NCI-H2227 (cell line): ENCODE measurements at regions not wholly inside any gene's neighbourhood (a gene's known extent, or its start where the extent isn't known, plus 50 kb on each side); places are given as distances from the start of the nearest gene placed in this dataset.
A peak's percentile ranks its signal among the peaks of the same experiment; 100 is the strongest.

Source experiments
- DNase-seq: peaks from one replicate; lab custom pipeline; 2025; ENCODE audit not compliant: unreplicated experiment; lab: John Stamatoyannopoulos, UW

DNA sequence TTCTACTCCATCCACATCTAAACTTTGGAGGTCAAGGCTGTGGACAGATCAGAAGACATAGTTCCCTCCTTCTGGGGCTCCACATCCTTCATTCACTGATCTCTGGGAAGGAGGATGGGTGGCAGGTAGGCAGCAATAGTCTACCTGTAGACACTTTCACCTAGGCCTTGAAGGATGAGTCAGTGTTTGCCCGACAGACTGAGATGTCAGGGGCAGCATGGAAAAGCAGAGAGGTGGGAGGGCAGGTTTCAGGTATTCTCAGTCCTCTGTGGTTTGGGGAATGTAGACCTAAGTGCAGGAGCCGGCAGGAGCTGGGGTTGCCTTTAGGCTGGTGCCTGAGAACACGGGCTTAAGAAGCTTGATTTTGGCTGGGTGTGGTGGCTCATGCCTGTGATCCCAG lies 171.9 kb upstream of the ZNF267 start:
- no peak for DNase-seq

DNA sequence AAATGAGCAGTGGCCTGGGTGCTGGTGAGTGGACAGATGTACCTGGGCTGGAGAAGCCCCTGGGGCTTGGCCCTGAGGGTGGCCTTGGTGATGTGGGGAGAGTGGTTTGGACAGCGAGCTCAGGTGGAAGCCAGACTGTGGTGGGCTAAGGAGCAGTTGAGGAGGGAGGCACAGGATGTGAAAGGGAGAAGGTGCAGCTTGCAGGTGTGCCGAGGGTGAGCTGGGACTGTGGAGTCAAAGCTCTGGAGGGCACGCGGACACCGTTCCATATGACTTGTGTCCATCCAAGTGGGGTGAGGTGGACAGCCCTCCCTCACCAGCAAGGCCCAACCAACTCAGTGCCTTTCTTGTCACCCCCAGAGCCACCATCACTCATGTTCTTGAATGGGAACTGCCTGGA lies 170.8 kb upstream of the ZNF267 start:
- no peak for DNase-seq

- no peak for DNase-seq
These were observed 170.0 kb upstream of the ZNF267 start for GRCh38 chr16:31703526-31704128.

- no peak for DNase-seq
These were observed 169.5 kb upstream of the ZNF267 start for GRCh38 chr16:31704138-31704537.

- DNase-seq, result no peak
These were observed 168.2 kb upstream of the ZNF267 start for GRCh38 chr16:31705371-31705770.

DNA sequence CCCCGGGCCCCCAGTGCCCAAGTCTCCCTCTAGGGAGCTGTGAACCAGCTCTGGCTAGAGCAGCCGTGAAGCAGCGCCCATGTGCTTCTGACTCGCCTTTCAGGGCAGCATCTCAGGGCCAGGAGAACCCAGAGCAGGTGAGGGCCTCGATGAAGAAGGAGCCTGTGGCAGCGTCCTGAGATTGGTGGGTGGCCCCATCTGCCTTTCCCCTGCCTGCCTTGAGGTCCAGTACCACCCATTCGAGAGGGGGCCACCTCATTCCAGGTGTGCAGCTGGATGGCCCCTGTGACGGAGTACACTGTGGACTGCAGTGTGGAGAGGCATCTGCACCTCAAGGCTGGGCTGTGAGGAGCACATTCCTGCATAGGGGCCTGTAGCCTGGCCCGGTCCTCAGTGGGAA lies 167.3 kb upstream of the ZNF267 start:
- DNase-seq, result no peak

- DNase-seq, result no peak
These were observed 166.7 kb upstream of the ZNF267 start for GRCh38 chr16:31706925-31707324.

DNA sequence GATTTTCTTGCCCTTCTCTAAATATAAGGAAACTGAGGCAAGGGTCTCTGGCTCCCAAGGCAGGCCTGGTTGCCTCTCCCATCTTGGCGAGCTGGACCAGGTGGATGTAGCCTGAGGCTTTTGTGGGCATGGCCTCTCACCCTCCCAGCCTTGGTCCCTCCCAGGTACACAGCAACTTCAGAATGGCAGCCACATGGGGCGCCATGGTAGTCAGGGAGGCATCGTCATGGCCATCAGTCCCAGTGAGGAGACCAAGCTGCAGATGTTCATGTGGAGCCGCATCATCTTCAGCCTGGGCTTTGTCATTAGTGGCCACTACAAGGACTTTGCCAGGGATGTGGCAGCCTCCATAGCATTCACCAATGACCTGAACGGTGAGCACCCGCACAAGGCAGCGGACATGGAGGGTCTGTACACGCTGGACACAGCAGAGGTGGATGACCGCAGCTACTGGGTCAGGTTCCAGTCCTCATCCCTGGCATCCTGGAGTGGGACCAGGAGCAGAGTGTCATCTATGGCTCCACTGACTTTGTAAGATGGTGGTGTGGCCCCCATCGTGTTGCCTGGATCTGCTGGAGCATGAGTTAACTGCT lies 165.8 kb upstream of the ZNF267 start:
- no peak for DNase-seq

DNA sequence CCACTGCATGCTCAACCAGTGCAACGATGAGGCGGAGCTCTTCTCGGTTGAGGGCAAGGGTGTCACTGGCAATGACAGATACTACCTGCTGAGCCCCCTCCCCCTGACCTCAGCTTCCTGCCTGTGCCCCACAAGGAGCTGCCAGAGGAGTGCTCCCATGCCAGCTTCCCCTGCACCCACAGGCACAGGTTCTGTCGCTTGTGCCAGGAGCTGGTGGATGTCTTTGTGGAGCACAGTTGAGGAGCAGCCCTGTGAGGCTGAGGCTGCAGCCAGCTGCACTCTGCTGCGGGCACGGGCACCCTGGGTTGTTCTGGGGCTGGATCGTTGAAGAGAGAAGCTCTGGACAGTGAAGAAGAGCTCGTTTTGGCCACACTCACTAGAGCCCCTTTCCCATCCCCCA lies 165.3 kb upstream of the ZNF267 start:
- DNase-seq, result no peak

DNA sequence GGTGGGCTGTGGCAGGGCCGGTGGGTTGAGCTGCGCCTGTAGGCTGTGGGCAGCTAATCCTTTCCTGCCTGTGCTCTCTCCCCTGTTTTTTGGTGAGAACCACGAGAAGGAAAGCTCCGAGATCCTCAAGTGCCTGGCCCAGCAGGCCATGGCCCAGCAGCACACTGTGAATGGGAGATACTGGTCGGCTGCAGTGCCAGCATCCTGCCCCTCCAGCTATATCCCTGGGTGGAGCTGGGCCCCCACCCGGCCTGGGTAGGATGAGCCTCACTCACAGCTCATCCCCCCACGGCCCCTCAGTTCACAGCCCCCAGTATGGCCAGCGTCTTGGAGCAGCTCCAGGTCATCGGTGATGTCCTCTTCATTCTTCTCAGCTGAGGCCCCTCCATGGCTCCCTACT lies 164.4 kb upstream of the ZNF267 start:
- no peak for DNase-seq

- no peak for DNase-seq
These were observed 163.5 kb upstream of the ZNF267 start for GRCh38 chr16:31710134-31710533.

DNA sequence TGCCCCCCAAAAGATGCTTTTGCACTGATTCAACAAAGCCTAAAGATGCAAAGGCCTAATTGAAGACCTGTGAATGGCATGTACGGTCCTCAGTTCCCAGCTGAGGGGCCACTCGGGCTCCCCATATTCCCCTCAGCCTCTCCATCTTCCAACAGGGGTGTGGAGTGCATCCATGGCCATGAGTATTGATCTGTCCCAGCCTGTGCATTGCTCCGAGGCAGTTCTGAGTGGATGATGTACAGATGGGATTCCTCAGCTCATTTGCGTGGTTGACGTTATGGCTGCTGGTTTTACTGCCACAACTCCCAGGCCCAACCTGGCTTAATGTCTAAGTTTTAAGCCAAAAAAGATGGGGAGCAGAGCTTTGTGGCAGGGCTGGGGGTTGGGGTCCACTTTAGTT lies 162.7 kb upstream of the ZNF267 start:
- no peak for DNase-seq

- no peak for DNase-seq
These were observed 162.2 kb upstream of the ZNF267 start for GRCh38 chr16:31711344-31711845.

- no peak for DNase-seq
These were observed 161.5 kb upstream of the ZNF267 start for GRCh38 chr16:31712064-31712540.

DNA sequence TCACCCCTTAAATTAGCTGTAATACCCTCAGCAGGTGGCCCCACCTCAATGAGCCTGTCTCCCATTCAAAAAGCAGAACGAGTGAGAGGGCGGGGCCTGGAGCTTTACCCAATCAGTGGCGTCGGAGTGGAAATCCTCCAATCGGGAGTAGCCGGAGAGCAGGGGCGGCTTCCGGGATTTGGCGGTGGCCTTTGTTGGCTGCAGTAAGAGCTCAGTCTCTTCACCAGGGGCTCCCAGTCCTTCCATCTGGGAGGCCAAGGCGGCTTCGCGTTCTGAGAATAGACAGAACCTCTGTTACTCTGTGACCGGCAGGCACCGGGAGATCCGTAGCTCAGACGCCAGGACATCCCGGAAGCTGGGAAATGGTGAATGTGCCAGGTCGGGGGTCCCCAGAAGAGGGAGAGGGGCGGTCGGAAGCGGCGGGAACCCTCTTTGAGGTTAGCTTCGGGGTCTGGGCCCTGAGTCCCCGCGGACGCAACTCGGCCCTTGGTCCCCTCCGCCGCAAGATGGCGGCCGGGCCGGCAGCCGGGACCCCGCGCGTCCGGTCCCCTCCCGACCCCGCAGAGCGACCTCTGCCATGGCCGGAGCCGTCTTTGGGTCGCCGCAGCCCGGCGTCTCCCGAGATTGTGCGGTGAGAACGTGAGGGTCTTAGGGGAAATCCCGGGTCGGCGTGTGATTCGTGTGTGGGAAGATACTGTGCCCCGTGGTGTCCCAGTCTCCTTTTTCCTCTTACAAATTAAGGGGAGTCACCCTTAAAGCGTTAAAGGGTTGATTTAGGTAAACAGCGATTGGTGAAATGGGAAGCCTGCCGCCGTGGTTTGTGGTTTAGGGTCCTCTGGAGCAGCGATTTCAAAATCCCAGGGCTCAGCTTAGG lies 160.3 kb upstream of the ZNF267 start:
- peak; percentile 96 for DNase-seq

- DNase-seq, result no peak
These were observed 159.4 kb upstream of the ZNF267 start for GRCh38 chr16:31713945-31714902.

DNA sequence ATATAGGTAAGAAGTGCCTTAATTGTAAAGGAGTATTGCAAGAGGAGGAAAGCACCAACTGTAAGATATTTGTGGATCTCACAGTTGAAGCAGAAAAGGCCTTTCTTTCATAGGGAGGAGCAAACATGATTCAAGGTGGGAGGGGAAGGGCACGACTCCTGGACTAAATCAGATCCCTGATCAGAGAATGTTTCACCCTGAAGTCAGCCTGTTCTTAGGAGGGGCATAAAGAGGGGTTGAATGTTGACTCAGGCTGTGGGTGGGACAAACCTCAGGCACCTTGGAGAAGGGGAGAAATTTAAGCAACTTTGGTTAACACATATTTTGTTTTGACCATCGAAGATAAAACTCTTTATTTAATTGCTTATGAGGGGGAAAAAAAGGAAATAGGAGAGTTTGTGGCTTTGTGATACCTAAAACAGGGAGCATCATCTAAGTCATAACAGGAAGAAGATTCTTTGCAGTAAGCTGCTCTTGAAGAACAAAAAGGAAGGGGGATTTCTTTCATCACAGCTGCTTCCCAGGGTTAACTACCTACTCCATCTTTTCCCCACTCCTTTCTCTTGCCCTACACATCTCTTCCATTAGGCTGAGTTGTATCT lies 158.6 kb upstream of the ZNF267 start:
- no peak for DNase-seq

GRCh38 chr16:31715915-31716314 lies 157.7 kb upstream of the ZNF267 start:
- DNase-seq, result no peak

DNA sequence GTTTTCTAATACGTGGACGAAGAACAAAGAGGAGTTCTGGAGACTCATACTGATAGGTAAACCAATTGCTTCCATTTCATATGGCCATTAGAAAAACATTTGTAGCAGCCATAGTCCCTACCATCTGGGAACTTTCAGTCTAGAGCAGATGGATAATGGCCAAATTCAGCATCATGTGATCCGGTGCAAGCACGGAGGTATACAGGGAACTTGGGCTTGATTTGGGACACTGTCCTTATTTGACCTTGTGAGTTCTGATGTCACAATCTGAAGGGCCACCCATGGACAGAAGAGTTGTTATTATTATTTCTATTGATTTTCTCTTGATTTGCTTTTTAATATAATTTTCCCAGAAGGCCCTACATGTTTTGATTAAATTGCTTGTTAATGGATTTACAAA lies 154.6 kb upstream of the ZNF267 start:
- no peak for DNase-seq

GRCh38 chr16:31727553-31727952 lies 146.1 kb upstream of the ZNF267 start:
- no peak for DNase-seq
